ENCODE measurements at regions not wholly inside any gene's neighbourhood (a gene's known extent, or its start where the extent isn't known, plus 50 kb on each side); places are given as distances from the start of the nearest gene placed in this dataset.

DNA sequence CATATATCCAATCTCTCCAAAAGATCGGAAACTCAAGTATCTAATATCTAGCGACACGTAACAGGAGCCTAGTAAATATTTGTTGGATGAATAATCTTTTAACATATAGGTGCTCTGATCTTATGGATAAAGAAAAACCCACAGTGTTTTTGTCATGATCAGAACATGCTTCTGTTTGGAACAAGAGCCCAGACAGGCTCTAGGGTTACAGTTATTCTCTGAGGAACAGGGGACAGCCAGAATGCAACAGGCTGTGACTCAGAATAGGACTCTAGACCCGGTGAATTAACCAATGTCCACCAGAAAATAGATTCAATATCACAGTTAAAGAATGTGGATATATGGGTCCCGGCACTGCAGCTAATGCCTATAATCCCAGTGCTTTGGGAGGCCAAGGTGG, 296.1 kb upstream of the FZD8 start:
- TF ChIP-seq, protein P1, sequence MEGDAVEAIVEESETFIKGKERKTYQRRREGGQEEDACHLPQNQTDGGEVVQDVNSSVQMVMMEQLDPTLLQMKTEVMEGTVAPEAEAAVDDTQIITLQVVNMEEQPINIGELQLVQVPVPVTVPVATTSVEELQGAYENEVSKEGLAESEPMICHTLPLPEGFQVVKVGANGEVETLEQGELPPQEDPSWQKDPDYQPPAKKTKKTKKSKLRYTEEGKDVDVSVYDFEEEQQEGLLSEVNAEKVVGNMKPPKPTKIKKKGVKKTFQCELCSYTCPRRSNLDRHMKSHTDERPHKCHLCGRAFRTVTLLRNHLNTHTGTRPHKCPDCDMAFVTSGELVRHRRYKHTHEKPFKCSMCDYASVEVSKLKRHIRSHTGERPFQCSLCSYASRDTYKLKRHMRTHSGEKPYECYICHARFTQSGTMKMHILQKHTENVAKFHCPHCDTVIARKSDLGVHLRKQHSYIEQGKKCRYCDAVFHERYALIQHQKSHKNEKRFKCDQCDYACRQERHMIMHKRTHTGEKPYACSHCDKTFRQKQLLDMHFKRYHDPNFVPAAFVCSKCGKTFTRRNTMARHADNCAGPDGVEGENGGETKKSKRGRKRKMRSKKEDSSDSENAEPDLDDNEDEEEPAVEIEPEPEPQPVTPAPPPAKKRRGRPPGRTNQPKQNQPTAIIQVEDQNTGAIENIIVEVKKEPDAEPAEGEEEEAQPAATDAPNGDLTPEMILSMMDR (IDR thresholded peaks at IDR 0.05): no peak
- no peak for TF ChIP-seq POLR2A (IDR thresholded peaks at IDR 0.05)
